Astrocyte (in vitro differentiated cells and primary cell): ENCODE measurements at regions not wholly inside any gene's neighbourhood (a gene's known extent, or its start where the extent isn't known, plus 50 kb on each side); places are given as distances from the start of the nearest gene placed in this dataset.

Source experiments
- DNase-seq: peaks from one replicate; pipeline ENCODE4 v3.0.0-alpha.2; 2010; ENCODE audit warnings: low read depth
- FAIRE-seq: peaks from 2 replicates; lab custom pipeline; 2011; peaks lifted over from hg19 to GRCh38; lab: Jason Lieb, UNC
- H2AFZ ChIP-seq: 2 replicates; pipeline ENCODE4 v1.6.0; 2012; ENCODE audit warnings: low read depth, low read length, inconsistent platforms
- H3K27ac ChIP-seq: 2 replicates; pipeline ENCODE4 v1.5.1; 2011; ENCODE audit warnings: low read depth, low read length, inconsistent platforms
- H3K27me3 ChIP-seq: 2 replicates; pipeline ENCODE4 v1.6.0; 2011; ENCODE audit warnings: low read length, inconsistent platforms; ENCODE audit not compliant: insufficient read depth
- H3K36me3 ChIP-seq: 2 replicates; pipeline ENCODE4 v1.5.1; 2011; ENCODE audit warnings: low read length, inconsistent platforms; ENCODE audit not compliant: insufficient read depth
- H3K4me1 ChIP-seq: 2 replicates; pipeline ENCODE4 v1.5.1; 2011; ENCODE audit warnings: low read length, inconsistent platforms; ENCODE audit not compliant: insufficient read depth
- H3K4me2 ChIP-seq: 2 replicates; pipeline ENCODE4 v1.6.0; 2012; ENCODE audit warnings: low read length, inconsistent platforms
- H3K4me3 ChIP-seq: 2 replicates; pipeline ENCODE4 v1.5.1; 2011; ENCODE audit warnings: low read depth, mild to moderate bottlenecking, low read length, inconsistent platforms; ENCODE audit not compliant: insufficient read depth
- H3K79me2 ChIP-seq: 2 replicates; pipeline ENCODE4 v1.6.0; 2012; ENCODE audit warnings: mild to moderate bottlenecking, low read length, inconsistent platforms; ENCODE audit not compliant: insufficient read depth
- H3K9ac ChIP-seq: 2 replicates; pipeline ENCODE4 v1.6.0; 2012; ENCODE audit warnings: mild to moderate bottlenecking, low read length, inconsistent platforms
- H3K9me3 ChIP-seq: 2 replicates; pipeline ENCODE4 v1.5.1; 2012; ENCODE audit warnings: low read depth, mild to moderate bottlenecking, low read length, inconsistent platforms; ENCODE audit not compliant: insufficient read depth
- H4K20me1 ChIP-seq: 2 replicates; pipeline ENCODE4 v1.6.0; 2012; ENCODE audit warnings: low read length, inconsistent platforms; ENCODE audit not compliant: insufficient read depth
- H3K27ac Mint-ChIP-seq: one replicate; pipeline ENCODE4 v1.8.0; 2021; ENCODE audit warnings: mild to moderate bottlenecking, mixed read lengths; ENCODE audit not compliant: unreplicated experiment
- H3K27me3 Mint-ChIP-seq: one replicate; pipeline ENCODE4 v1.8.0; 2021; ENCODE audit warnings: low read depth, mixed read lengths; ENCODE audit not compliant: unreplicated experiment
- H3K36me3 Mint-ChIP-seq: one replicate; pipeline ENCODE4 v1.8.0; 2021; ENCODE audit warnings: low read depth, mixed read lengths; ENCODE audit not compliant: unreplicated experiment
- H3K4me1 Mint-ChIP-seq: one replicate; pipeline ENCODE4 v1.8.0; 2021; ENCODE audit warnings: low read depth, mixed read lengths; ENCODE audit not compliant: unreplicated experiment
- H3K4me3 Mint-ChIP-seq: one replicate; pipeline ENCODE4 v1.8.0; 2021; ENCODE audit warnings: mild to moderate bottlenecking, moderate library complexity, mixed read lengths; ENCODE audit not compliant: unreplicated experiment
- H3K9me3 Mint-ChIP-seq: one replicate; pipeline ENCODE4 v1.8.0; 2021; ENCODE audit warnings: mild to moderate bottlenecking, mixed read lengths; ENCODE audit not compliant: unreplicated experiment
- CTCF ChIP-seq: IDR thresholded peaks from 2 replicates; pipeline ENCODE4 v1.5.1; 2011; ENCODE audit warnings: low read depth, mild to moderate bottlenecking, inconsistent platforms, low read length, moderate library complexity; ENCODE audit not compliant: insufficient read depth
- EZH2 ChIP-seq: IDR thresholded peaks from 2 replicates; pipeline ENCODE4 v1.6.1; 2012; ENCODE audit warnings: mild to moderate bottlenecking, low read length, inconsistent platforms; ENCODE audit not compliant: insufficient read depth

GRCh38 chr10:88158526-88159122 is 295.2 kb downstream of the PTEN start:
- no peaks in the 10 kb centered on the region for H3K9me3 Mint-ChIP-seq
- TF ChIP-seq EZH2 = no peak
- TF ChIP-seq CTCF = no peak
- FAIRE-seq (no peak), DNase-seq (no peak)
- H3K9me3 ChIP-seq = no peaks in the 10 kb centered on the region
- H3K4me3 ChIP-seq = no peak overlapping the region
- peaks cover 39% of the 10 kb centered on the region for H3K4me1 ChIP-seq
- H3K27ac Mint-ChIP-seq = peak overlapping the region; percentile 97
- H3K79me2 ChIP-seq = no peaks in the 10 kb centered on the region
- no peaks in the 10 kb centered on the region for H3K27me3 ChIP-seq
- H3K27me3 Mint-ChIP-seq = no peaks in the 10 kb centered on the region
- H4K20me1 ChIP-seq = no peaks in the 10 kb centered on the region
- no peaks in the 10 kb centered on the region for H3K36me3 Mint-ChIP-seq
- H3K4me2 ChIP-seq = peak overlapping the region; percentile 59
- H3K36me3 ChIP-seq = no peaks in the 10 kb centered on the region
- H3K4me3 Mint-ChIP-seq = no peak overlapping the region
- peak overlapping the region; percentile 64 for H3K27ac ChIP-seq
- H3K9ac ChIP-seq = peak overlapping the region; percentile 9
- peak overlapping the region; percentile 9 for H2AFZ ChIP-seq
- peaks cover 43% of the 10 kb centered on the region for H3K4me1 Mint-ChIP-seq

- H2AFZ ChIP-seq = peak overlapping the region; percentile 9
- H4K20me1 ChIP-seq = no peaks in the 10 kb centered on the region
Measured at GRCh38 chr10:88159127-88159829, 295.9 kb downstream of the PTEN start.

More at GRCh38 chr10:88159127-88159829, 295.9 kb downstream of the PTEN start:
- H3K27me3 Mint-ChIP-seq = no peaks in the 10 kb centered on the region
- peak overlapping the region; percentile 61 for H3K27ac Mint-ChIP-seq
- no peaks in the 10 kb centered on the region for H3K9me3 ChIP-seq
- no peak for DNase-seq
- FAIRE-seq = no peak
- no peak overlapping the region for H3K4me3 ChIP-seq
- no peaks in the 10 kb centered on the region for H3K36me3 ChIP-seq
- no peaks in the 10 kb centered on the region for H3K79me2 ChIP-seq
- no peaks in the 10 kb centered on the region for H3K27me3 ChIP-seq
- H3K36me3 Mint-ChIP-seq = no peaks in the 10 kb centered on the region
- peaks cover 39% of the 10 kb centered on the region for H3K4me1 ChIP-seq
- peak overlapping the region; percentile 9 for H3K9ac ChIP-seq
- TF ChIP-seq EZH2 = no peak
- TF ChIP-seq CTCF = no peak
- H3K4me1 Mint-ChIP-seq = peaks cover 43% of the 10 kb centered on the region
- H3K4me3 Mint-ChIP-seq = no peak overlapping the region
- peak overlapping the region; percentile 56 for H3K27ac ChIP-seq
- H3K4me2 ChIP-seq = peak overlapping the region; percentile 59
- no peaks in the 10 kb centered on the region for H3K9me3 Mint-ChIP-seq
